ENCODE measurements at regions not wholly inside any gene's neighbourhood (a gene's known extent, or its start where the extent isn't known, plus 50 kb on each side); places are given as distances from the start of the nearest gene placed in this dataset.

DNA sequence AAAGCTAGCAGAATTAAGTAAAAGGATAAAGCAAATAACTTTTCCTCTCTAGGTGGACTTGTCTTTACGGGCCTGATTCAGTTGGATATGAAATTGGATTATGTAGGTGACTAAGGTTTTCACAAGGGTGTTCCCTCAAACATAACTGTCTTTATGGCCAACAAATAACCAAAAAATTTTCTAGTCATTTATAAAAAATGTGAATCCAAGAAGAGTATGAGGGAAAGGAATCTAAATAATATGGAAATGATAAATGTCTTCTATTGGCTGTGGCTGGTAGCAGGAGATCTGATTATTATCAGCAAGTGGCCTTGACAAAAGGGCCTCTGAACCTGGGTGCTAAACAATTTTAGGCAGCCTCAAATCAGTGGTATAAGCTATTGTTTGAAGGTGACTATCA is 594.0 kb upstream of the UBE2E2 start:
- H3K9me3 Mint-ChIP-seq (ENCODE audit: unreplicated experiment): no peaks in the 10 kb centered on the region
- DNase-seq (ENCODE audit: unreplicated experiment): no peak
- H3K4me3 Mint-ChIP-seq (ENCODE audit: unreplicated experiment): no peak overlapping the region
- no TSS peak for BruUV-seq (replicated peaks)
- H3K36me3 Mint-ChIP-seq (ENCODE audit: insufficient read depth, unreplicated experiment): no peaks in the 10 kb centered on the region
- no peak overlapping the region for H3K27ac Mint-ChIP-seq (ENCODE audit: low read depth, unreplicated experiment)
- H3K4me1 Mint-ChIP-seq (ENCODE audit: insufficient read depth, unreplicated experiment): no peaks in the 10 kb centered on the region
- H3K27me3 Mint-ChIP-seq (ENCODE audit: insufficient read depth, unreplicated experiment): no peaks in the 10 kb centered on the region
- TF ChIP-seq, protein P1, sequence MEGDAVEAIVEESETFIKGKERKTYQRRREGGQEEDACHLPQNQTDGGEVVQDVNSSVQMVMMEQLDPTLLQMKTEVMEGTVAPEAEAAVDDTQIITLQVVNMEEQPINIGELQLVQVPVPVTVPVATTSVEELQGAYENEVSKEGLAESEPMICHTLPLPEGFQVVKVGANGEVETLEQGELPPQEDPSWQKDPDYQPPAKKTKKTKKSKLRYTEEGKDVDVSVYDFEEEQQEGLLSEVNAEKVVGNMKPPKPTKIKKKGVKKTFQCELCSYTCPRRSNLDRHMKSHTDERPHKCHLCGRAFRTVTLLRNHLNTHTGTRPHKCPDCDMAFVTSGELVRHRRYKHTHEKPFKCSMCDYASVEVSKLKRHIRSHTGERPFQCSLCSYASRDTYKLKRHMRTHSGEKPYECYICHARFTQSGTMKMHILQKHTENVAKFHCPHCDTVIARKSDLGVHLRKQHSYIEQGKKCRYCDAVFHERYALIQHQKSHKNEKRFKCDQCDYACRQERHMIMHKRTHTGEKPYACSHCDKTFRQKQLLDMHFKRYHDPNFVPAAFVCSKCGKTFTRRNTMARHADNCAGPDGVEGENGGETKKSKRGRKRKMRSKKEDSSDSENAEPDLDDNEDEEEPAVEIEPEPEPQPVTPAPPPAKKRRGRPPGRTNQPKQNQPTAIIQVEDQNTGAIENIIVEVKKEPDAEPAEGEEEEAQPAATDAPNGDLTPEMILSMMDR (IDR thresholded peaks at IDR 0.05; ENCODE audit: unreplicated experiment): no peak
- CTCF ChIA-PET: interaction anchor here (0.9 kb wide), 1 partner anchor 279 kb away, joined by 8 read pairs; no protein-coding TSS in a partner anchor
- POLR2A ChIA-PET: no interaction called here
- intact Hi-C loops (cut with micrococcal nuclease): no loop called here

- no peak for DNase-seq (ENCODE audit: unreplicated experiment)
- H3K36me3 Mint-ChIP-seq (ENCODE audit: insufficient read depth, unreplicated experiment): no peaks in the 10 kb centered on the region
- H3K4me1 Mint-ChIP-seq (ENCODE audit: insufficient read depth, unreplicated experiment): peaks cover under 1% of the 10 kb centered on the region
- ChIA-PET CTCF (no interaction called here), POLR2A (no interaction called here)
- no peak overlapping the region for H3K4me3 Mint-ChIP-seq (ENCODE audit: unreplicated experiment)
- BruUV-seq (replicated peaks): no TSS peak
- H3K27me3 Mint-ChIP-seq (ENCODE audit: insufficient read depth, unreplicated experiment): no peaks in the 10 kb centered on the region
- H3K27ac Mint-ChIP-seq (ENCODE audit: low read depth, unreplicated experiment): no peak overlapping the region
- TF ChIP-seq, protein P1 (IDR thresholded peaks at IDR 0.05; ENCODE audit: unreplicated experiment): no peak
- intact Hi-C loops (cut with micrococcal nuclease): no loop called here
- no peaks in the 10 kb centered on the region for H3K9me3 Mint-ChIP-seq (ENCODE audit: unreplicated experiment)
Observed at GRCh38 chr3:22612927-22613326, 590.2 kb upstream of the UBE2E2 start.

DNA sequence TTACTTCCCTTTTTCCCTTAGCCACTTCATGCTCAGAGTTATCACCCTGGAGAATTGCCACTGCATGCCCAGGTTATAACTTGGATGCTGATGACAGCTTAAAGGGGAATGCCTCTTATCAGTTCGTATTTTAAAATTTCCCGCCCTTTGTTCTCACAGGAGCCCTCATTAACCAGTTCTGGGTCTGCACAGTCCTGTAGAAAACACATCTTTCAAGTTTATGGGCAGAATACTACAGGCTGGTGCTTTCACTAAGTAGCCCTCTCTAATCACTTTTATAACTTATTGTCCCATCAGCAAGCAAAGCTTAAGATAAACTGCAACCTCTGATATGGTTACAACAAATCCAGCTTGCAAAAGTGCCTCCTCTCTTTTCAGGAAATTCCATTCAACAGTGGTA is 587.3 kb upstream of the UBE2E2 start:
- TF ChIP-seq, protein P1 (IDR thresholded peaks at IDR 0.05; ENCODE audit: unreplicated experiment): no peak
- Mint-ChIP-seq H3K27ac (ENCODE audit: low read depth, unreplicated experiment) (no peak overlapping the region), H3K4me3 (ENCODE audit: unreplicated experiment) (no peak overlapping the region), H3K27me3 (ENCODE audit: insufficient read depth, unreplicated experiment) (no peaks in the 10 kb centered on the region), H3K4me1 (ENCODE audit: insufficient read depth, unreplicated experiment) (peaks cover 6% of the 10 kb centered on the region), H3K36me3 (ENCODE audit: insufficient read depth, unreplicated experiment) (no peaks in the 10 kb centered on the region), H3K9me3 (ENCODE audit: unreplicated experiment) (no peaks in the 10 kb centered on the region)
- CTCF ChIA-PET: no interaction called here
- BruUV-seq (replicated peaks): no TSS peak
- no peak for DNase-seq (ENCODE audit: unreplicated experiment)
- POLR2A ChIA-PET: no interaction called here
- intact Hi-C loops (cut with micrococcal nuclease): no loop called here

GRCh38 chr3:22617372-22617771 is 585.8 kb upstream of the UBE2E2 start:
- POLR2A ChIA-PET: no interaction called here
- H3K4me3 Mint-ChIP-seq (ENCODE audit: unreplicated experiment): no peak overlapping the region
- H3K4me1 Mint-ChIP-seq (ENCODE audit: insufficient read depth, unreplicated experiment): peaks cover 6% of the 10 kb centered on the region
- DNase-seq (ENCODE audit: unreplicated experiment): no peak
- no peaks in the 10 kb centered on the region for H3K9me3 Mint-ChIP-seq (ENCODE audit: unreplicated experiment)
- H3K27me3 Mint-ChIP-seq (ENCODE audit: insufficient read depth, unreplicated experiment): no peaks in the 10 kb centered on the region
- H3K36me3 Mint-ChIP-seq (ENCODE audit: insufficient read depth, unreplicated experiment): no peaks in the 10 kb centered on the region
- no TSS peak for BruUV-seq (replicated peaks)
- intact Hi-C loops (cut with micrococcal nuclease): no loop called here
- no peak overlapping the region for H3K27ac Mint-ChIP-seq (ENCODE audit: low read depth, unreplicated experiment)
- TF ChIP-seq, protein P1 (IDR thresholded peaks at IDR 0.05; ENCODE audit: unreplicated experiment): no peak
- CTCF ChIA-PET: interaction anchor here (0.6 kb wide), 3 partner anchors 34 to 72 kb away, joined by 3 to 6 read pairs (median 4); no protein-coding TSS in a partner anchor

Measured in MCF 10A (cell line).